GM19438 (cell line): ENCODE measurements at regions not wholly inside any gene's neighbourhood (a gene's known extent, or its start where the extent isn't known, plus 50 kb on each side); places are given as distances from the start of the nearest gene placed in this dataset.
"Not testable (repeated sequence)": the region's sequence is repeated elsewhere in the genome, so short reads cannot be mapped to it uniquely, and the experiment has no call there.

ENCODE experiments used
- ATAC-seq: cut with Tn5 transposase; IDR thresholded peaks from one replicate; pipeline ENCODE4 v1.9.1; 2021; ENCODE audit warnings: low read depth; ENCODE audit not compliant: unreplicated experiment

DNA sequence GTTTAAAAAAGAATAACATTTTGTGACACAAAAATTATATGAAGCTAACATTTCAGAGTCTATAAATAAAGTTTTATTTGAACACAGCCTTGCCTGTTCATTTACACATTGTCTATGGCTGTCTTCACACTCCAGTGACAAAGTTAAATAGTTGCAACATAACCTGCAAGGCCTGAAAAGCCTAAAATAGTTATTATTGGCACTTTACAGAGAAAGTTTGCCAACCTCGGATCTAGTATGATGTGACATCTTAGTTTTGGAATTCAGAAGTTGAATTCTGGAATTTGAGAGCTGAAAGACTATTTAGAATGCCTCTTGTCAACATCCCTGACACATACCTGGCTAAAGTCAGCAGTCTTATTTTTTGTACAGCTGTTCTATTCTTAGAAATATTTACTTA lies 68.3 kb downstream of the DYRK2 start:
- ATAC-seq: no peak

DNA sequence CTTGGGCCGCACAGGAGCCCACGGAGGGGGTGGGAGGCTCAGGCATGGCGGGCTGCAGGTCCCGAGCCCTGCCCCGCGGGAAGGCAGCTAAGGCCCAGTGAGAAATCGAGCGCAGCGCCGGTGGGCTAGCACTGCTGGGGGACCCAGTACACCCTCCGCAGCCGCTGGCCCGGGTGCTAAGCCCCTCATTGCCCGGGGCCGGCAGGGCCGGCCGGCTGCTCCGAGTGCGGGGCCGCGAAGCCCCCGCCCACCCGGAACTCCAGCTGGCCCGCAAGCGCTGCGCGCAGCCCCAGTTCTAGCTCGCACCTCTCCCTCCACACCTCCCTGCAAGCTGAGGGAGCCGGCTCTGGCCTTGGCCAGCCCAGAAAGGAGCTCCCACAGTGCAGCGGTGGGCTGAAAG lies 70.8 kb downstream of the DYRK2 start:
- not testable (repeated sequence) for ATAC-seq

DNA sequence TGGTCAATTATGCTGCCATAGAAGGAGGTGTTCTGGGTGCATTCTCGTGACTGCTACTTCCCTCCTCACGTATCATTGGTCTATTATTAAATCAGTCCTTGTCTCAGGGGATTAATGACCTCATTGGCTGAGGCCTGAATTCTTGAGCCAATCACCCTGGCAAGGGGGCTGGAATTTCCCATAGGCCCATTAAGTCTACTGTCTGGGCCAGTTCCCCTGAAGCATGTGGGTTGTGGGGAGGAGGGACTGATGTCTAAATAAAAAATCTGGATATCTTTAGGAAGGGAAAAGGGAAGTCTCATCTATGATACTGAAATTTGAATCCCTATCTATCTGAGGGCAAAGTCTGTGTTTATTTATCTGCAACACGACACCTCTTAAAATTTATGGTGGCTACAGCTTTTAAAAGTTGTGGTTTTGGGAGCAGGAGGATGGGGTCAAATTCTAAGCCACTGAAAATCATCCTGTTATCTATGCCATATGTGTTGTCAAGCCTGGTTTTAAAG lies 71.9 kb downstream of the DYRK2 start:
- no peak for ATAC-seq

DNA sequence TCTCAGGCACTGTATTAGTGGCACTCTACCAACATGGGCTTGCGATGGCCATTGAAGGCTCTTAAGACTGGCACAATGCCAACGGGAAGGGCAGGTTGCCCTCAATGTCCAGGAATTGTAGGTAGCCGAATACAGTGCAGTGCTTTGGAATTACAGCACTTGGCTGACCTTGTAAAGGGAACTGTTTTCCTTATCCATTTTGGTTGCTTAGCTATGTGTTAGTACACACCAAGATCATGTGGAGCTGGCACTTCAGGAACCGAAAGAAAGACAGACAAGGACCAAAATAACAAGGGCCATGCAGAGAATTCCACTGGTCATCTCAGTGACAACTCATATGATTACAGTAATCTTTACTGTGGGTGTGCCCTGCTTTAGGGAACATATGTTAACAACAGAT lies 72.7 kb downstream of the DYRK2 start:
- ATAC-seq: no peak

DNA sequence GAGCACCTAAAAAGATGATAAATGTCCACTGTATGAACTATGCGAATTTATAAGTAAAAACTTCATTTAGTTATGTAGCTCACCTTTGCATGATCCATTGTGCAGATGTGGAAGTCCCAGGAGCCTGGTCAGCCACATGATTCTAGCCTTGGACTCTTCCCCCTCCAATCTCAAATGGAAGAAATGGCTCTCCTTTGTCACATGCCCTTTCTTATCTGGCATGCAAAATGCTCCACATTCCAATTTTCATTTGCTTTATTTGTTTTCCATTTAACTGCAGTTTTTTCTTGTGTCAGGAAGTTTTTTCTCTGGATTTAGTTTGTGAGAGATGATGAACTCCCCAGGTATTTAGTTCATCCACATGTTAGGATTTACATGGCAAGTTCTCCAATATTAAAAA lies 73.8 kb downstream of the DYRK2 start:
- ATAC-seq: no peak

DNA sequence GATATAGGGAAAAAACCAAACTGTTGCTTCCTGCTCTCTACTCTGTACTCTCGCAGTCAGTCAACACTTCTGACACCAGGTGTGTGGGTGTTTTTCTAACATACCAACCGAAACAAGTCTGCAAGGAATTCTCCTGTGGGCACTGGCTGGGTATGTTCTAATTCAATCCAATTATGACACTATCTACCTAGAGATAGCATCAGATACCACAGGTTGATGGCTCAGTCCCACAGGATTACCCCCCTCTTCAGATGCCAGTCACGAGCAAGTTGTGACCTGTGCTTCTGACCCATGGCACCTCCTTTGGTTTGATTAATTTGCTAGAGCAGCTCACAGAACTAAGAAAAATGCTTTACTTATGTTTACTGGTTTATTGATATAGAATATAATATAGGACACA lies 78.3 kb downstream of the DYRK2 start:
- no peak for ATAC-seq

DNA sequence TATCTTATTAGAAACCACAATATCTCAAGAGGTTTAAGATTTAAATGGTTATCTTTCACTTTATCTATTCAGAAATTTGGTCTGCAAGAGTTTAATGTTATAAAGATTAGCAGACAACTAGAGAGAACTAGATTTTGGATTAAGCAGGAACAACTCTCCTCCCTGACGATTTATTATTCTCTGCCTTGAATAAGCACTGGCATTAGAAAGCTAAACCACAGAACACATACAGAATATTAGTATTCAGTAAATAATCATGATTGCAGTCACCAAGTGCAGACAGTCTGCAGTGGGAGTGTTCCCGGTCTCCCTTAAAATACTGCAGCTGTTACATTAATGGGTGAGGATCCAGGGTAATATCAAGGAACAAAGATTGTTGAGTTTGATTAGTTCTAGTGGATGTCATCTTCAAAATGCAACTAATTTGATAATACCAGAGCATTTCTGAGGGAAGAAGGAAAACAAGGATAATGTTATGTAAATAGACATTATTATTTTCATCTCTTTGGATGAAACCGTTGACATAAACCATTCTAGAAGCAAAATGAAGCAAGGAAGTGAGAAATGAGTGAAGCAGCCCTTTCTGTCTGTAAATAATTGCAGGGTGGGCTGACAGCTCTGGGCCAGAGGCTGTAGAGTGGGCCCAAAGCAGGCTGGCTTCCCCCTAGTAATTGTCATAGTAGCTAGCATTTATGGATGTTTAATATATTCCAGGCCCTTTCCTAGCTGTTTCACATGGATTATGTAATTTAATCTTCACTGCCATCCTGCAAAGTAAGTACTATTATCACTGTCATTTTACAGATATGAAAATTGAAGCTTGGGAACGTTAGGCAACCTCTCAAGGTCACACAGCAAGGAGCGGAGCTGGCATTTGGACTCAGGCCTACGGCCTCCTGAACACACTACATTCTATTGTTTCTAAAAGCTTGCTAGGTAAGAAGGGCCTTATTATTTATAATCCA lies 79.4 kb downstream of the DYRK2 start:
- no peak for ATAC-seq

DNA sequence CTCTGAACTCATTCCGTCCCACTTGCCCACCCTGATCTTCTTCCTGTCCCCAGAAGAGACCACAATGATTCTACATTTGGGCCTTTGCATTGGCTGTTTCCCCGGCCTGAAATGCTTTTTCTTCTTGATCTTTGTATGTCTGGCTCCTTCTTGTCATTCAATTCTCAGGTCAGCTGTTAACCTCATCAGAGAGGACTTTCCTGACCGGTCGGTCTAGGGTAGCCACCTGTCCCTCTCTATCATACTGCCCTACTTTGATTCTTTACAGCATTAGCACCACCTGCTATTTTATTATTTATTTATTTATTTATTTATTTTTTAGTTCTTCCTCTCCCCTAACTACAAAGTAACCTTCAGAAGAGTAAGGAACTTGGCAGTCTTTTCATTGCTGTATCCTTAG lies 84.3 kb downstream of the DYRK2 start:
- ATAC-seq: no peak

DNA sequence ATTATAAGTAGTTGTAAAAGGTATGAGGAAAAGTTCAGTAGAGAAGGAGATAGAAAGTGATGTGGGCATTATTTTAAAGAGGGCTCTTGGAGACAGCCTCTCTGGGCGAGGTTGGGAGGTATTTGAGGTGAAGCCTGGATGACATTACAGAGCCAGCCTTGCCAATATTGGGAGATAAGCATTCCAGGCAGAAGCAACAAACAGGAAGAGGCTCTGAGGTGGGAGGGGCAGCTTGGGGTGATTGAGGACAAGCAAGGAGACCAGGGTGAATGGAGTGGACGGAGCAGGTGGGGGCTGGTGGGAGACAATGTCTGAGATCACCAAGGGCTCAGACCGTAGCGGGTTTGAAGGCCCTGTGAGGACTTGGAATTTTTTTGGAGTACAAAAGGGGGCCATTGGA lies 87.3 kb downstream of the DYRK2 start:
- ATAC-seq: no peak

DNA sequence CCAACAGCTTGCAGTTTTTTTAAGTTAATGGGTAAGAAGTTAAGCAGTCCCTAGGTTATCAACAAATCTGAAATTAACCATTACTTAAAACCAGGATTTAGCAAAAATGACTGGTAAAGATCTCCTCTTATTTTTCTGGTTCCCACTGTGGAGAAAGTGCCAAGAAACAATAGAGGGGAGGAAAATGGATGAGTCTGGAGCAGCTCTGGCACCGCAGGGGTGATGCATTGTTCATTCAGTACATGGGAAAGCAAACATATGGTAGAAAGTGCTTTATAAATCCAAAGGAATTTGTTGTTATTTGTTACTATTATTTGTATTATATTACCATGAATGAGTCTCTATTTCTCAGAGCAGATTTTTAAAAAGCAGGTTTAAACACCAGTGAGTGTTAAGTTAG lies 92.2 kb downstream of the DYRK2 start:
- ATAC-seq: no peak

DNA sequence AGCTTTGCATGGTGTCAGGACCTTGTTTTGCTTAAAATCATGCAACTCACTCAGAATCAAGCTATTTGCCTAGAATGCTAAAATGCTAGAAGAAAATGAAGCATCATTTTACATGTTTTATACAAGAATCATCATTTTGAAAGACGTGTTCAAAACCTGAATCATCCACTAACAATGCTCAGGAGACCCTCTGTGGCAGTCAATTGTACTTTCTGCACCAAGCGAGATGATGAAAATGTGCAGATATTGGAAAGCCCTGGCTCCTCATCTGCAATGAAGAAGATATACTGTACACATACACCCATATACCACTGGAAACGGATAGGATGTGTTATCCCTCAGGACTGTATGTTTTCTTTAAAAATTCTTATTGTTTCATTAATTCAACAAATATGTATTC lies 92.7 kb downstream of the DYRK2 start:
- ATAC-seq: no peak

DNA sequence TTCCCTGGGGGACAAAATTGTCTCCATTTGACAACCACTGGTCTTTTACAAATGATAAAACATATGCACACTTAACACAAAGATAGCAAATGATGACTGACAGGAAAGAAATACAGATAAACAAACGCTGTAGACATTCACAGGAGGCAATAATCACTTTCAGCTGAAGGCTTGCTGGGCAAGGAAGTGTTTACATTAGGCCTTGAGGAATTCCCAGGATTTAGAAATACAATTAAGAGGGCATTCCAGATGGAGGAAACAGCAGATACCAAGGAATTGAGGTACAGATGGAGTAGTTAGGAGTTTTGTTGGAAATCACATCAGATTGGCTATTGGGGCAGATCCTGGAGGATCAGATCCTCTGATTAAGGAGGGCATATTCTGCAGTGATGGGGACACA lies 93.9 kb downstream of the DYRK2 start:
- no peak for ATAC-seq

DNA sequence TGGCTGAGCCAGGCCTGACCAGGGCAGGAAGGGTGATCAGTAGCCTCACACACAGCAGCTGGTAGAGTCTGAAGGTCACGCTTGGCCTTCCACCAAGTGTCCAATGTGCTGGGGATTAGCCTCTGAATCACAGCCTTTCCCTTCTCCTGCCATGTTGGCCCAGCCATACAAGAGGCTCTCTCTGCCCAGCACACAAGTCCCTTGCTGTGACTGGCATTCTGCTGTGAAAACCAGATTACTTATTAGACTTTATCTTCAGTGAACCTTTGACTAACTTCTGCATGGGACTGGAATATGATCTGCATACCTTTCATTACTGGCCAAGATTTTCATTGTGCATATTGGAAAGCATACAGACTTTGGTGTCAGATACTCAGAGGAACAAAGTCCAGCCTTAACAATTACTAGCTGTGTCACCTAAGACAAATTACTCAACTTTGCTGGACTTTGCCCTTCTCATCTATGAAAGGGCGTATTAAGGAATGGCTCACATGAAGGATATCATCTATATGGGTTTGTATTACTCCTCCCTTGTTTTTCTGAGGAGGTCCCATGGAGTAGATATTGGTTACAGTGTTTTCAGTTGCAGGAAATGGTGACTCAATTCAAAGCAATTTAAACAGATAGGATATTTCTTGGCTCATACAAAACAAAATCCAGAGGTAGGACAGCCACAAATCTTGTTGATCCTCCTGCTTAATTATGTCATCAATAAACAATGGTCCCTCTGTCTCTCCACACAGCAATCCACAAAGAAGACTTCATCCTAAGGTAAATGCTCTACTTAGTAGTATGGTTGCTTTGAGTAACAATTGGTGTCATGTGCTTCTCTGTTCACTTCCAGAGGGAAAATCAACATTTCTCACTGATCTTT lies 99.6 kb downstream of the DYRK2 start:
- ATAC-seq: no peak

DNA sequence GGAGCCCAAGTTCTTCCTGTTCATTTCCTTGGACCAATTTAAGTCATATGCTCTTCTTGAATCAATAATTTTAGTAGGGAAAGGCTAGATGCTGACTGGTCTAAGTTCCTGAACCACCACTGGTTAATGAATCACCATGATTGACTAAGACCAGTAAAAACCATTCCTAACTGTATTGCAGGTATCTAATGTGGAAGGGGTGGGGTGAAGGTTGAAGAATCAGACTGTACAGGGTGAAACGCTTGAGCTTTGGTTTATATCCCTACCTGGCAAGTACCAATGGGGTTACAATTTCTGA lies 100.1 kb downstream of the DYRK2 start:
- ATAC-seq: no peak

DNA sequence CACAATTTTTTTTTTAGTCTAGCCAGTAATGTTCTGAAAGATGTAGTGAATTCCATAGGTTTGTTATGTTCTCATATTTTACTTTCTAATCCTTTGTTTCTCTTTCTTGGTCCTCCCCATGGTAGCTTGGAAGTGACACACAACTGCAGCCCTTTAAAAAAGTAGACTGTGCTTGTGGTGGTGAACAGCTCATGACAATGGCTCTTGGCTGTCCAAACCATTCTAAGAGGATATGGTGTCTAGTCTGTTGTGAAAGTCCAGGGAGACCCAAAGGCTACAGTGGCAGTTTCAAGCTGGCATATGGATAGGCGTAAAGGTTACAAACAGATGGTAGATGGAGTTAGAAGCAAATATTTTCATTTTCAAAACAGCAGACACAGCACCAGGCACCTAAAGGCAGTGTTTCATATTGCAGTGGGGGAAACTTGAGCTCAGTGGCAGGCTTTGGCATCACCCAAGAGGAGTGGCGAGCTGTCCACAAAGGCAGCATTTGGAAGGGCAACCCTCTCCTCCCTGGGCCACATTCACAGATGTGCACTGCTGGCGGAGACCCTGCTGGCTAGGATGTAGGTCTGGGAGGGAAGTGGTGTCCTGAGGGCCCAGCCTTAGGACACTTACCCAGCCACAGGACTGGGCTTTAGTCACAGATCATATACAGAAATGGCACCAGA lies 102.1 kb downstream of the DYRK2 start:
- ATAC-seq: no peak

DNA sequence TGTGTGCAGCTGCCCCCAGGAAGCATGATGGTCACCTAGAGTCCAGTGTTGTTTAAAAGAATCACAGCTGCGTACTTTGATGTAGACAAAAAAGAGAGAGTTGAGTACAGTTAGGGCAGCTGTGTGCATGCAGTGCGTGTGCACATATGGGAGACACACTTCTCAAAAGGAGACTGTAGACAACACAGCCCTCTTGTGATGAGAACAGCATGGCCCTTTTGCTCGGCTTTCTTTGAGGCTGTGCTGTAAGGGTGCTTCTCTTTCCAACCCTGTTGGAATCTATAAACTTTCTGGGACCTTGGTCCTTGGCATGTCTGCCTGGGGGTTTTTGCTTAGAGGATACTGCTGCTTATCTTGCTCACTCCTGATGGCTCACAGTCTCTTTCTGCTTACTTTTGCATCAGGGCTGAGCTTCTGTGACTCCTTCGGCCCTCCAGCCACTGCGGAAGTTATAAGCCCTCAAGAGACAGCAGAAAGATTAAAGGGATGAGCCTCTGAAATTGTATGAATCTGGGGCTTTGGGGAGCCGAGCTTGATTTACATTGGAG lies 102.9 kb downstream of the DYRK2 start:
- no peak for ATAC-seq

DNA sequence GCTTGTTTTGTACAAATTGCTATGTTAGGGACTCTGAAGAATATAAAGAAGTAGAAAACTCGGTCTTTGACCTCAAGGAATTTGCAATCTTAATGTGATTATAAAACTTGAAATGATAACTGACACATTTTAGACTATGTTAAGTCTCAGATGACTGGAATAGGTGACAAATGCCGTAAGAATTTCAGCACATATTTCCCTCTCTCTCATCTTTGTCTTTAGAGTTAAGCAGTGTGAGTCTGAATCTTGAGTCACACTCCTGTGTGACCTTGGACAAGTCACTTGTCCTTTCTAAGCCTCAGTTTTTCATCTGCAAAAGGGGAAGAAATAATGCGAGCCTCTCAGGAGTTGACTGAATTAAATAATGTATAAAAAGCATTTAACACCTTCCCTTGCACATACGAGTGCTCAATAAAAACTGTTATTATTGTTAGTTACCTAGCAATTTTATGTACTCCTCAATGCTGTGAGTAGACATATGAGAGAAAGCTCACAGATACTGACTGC lies 103.7 kb downstream of the DYRK2 start:
- no peak for ATAC-seq

DNA sequence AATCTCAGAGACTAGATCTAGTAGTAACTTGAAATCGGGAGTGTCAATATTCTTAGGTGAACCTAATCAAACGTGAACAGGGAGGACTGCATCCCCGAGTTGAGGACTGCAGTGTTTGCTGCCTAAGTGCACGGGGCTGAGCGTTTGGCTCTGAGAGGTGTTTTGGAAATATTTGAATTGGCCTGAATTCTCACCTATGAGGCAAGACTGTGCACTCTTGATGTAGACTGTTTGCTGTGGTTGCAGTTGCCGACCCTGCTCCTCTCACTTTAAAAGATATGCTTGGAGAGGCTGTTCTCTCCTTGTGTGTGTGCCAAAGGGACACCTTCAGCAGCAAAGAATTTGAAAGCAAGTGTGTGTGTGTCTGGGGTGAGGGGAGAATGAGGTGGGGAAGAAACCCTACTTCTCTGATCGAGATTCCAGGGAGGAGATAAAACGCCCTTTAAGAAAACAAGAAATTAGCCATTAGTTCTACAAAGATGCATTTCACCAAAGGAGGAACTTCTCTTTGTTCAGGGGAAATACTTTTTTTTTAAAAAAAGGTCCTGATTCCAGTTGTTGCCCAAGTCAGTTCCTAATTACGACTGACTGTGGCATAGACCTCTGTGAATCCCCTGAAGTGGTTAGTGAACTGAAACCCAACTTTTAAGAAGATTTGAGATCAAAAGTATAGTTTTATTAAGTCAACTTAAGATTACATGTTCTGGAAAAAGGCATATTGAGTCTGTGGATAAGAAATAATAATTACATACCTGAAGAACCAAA lies 106.6 kb downstream of the DYRK2 start:
- ATAC-seq: no peak

DNA sequence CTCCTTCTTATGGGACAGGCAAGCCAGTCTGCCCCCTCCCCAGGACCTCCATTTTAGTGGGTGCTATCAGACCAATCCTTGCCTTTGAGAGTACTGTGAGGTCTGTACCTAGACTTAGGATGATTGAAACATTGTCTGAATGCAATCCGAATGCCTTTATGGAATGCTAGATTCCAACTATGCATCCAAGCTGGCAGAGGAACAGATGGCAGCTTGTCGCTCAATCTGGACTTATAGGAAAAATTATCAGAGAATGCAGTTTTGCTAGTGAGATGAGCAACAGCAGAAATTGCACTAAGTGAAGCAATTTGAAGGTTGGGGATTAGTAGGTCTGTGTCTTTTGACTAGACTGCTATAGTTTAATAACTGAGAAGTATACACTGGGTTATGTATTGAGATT lies 109.1 kb downstream of the DYRK2 start:
- ATAC-seq: no peak

DNA sequence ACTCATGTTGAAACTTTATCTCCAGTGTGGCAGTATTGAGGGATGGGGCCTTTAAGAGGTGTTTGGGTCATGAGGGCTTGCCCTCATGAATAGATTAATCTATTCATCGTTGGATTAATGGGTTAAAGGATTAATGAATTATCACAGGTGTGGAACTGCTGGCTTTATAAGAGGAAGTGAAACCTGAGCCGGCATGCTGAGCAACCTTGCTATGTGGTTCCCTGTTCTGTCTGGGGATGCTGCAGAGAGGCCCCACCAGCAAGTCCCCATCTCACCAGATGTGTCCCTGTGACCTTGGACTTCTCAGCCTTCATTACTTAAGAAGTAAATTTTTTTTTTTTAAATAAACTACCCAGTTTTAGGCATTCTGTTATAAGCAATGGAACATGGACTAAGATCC lies 109.6 kb downstream of the DYRK2 start:
- ATAC-seq: peak; percentile 99
